Naive B cell (primary cell): ENCODE measurements at regions not wholly inside any gene's neighbourhood (a gene's known extent, or its start where the extent isn't known, plus 50 kb on each side); places are given as distances from the start of the nearest gene placed in this dataset.

Experiments used
- ATAC-seq, 2 donors: fragments of 150-1000 bp; cut with Tn5 transposase; 2 replicates each; pipeline ENCODE4 v1.10.0; 2021; ENCODE audit warnings: low read depth in 2 of 2, mild to moderate bottlenecking in 2 of 2, moderate library complexity in 2 of 2
- DNase-seq: peaks from one replicate; pipeline ENCODE4 v3.0.0; 2022
- H3K27ac Mint-ChIP-seq, 6 donors: one replicate each; pipeline ENCODE4 v1.8.0; 2020 to 2022; ENCODE audit warnings: mild to moderate bottlenecking in 6 of 6, mixed read lengths in 6 of 6, moderate library complexity in 5 of 6, inconsistent platforms in 2 of 6
- H3K27me3 Mint-ChIP-seq, 3 donors: one replicate each; pipeline ENCODE4 v1.8.0; 2021 to 2022; ENCODE audit warnings: mixed read lengths in 3 of 3, mild to moderate bottlenecking in 1 of 3
- H3K36me3 Mint-ChIP-seq, 2 donors: one replicate each; pipeline ENCODE4 v1.8.0; 2020 to 2022; ENCODE audit warnings: mixed read lengths in 2 of 2, inconsistent platforms in 1 of 2, mild to moderate bottlenecking in 1 of 2
- H3K4me1 Mint-ChIP-seq, 3 donors: one replicate each; pipeline ENCODE4 v1.8.0; 2020 to 2022; ENCODE audit warnings: mixed read lengths in 3 of 3, inconsistent platforms in 1 of 3, mild to moderate bottlenecking in 1 of 3, moderate library complexity in 1 of 3
- H3K4me3 Mint-ChIP-seq, 8 donors: one replicate each; pipeline ENCODE4 v1.8.0; 2020 to 2022; ENCODE audit warnings: mild to moderate bottlenecking in 8 of 8, mixed read lengths in 8 of 8, moderate library complexity in 8 of 8, inconsistent platforms in 2 of 8
- H3K9me3 Mint-ChIP-seq, 7 donors: one replicate each; pipeline ENCODE4 v1.8.0; 2020 to 2022; ENCODE audit warnings: mixed read lengths in 7 of 7, mild to moderate bottlenecking in 5 of 7, inconsistent platforms in 2 of 7, moderate library complexity in 1 of 7

DNA sequence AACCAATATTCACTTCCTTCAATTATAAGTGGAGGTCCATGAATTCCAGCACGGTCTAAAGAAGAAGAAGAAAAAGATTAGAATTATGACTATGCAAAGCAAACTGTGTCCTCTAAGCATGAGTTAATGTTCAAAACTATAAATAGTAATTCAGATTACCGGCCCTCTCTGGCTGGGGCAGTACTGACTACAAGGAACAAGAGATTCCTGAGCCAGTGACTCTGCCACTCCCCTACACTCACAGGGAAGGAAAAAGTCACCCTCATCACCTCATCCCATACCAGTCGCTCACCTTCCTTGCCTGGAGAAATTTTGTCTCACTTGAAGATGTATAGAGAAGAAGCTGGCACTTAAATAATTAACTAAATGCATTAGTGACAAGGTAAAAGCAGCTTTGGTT is 56.5 kb upstream of the CD302 start:
- Mint-ChIP-seq H3K4me1 (no peaks in the 10 kb centered on the region), H3K27me3 (no peaks in the 10 kb centered on the region), H3K9me3 (no peaks in the 10 kb centered on the region), H3K36me3 (peaks cover 38 to 42% of the 10 kb centered on the region in 2 donors), H3K4me3 (no peak overlapping the region), H3K27ac (peak overlapping the region in 2 of 6 donors; percentile 1 to 10)
- no peak for ATAC-seq
- no peak for DNase-seq

DNA sequence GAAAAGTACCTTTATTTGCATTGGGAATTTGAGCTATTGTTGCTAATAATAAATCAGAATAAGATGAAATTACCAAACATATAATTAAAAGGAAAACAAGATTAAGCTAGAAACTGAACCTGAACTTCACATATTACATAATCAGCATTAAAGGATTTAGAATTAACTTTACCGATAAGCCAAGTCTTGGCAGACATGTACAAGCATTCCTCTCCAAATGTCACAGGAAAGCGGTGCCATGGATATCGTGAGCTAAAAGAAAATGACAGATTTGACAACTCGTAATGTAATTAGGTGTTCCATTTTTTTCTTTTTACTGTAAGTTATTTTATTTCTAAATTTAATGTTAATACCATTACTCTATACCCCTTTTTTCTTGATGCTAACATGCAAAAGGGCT is 55.1 kb upstream of the CD302 start:
- Mint-ChIP-seq H3K9me3 (peaks cover 0 to 1% (median 0%) of the 10 kb centered on the region in 7 donors), H3K36me3 (peaks cover 39 to 43% of the 10 kb centered on the region in 2 donors)

DNA sequence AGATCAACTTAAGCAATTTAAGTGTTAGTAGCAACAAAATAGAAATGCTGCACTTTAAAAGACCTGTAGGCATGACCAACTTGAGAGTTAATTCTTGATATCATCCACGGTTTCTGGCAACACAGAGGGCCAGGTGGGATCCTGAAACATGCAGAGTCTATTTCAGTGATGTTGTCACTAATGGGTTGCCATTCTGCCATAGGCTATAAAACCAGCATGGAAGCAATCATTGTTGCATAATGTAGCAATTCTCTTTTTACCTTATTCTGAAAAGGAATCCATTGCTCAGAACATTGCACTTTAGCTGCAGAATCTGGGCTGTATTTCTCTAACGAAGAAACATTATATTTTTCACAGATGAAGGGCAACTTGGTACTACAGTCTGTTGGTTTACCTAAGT is 53.9 kb upstream of the CD302 start:
- H3K27me3 Mint-ChIP-seq: no peaks in the 10 kb centered on the region
- DNase-seq (no peak), ATAC-seq (no peak)
- no peak overlapping the region for H3K4me3 Mint-ChIP-seq
- peaks cover 43 to 46% of the 10 kb centered on the region in 2 donors for H3K36me3 Mint-ChIP-seq
- no peak overlapping the region for H3K27ac Mint-ChIP-seq
- peaks cover 0 to 2% (median 0%) of the 10 kb centered on the region in 7 donors for H3K9me3 Mint-ChIP-seq
- H3K4me1 Mint-ChIP-seq: no peaks in the 10 kb centered on the region

More for the DNA sequence above, 55.1 kb upstream of the CD302 start:
- no peaks in the 10 kb centered on the region for H3K27me3 Mint-ChIP-seq
- no peak overlapping the region for H3K4me3 Mint-ChIP-seq
- no peak for DNase-seq
- ATAC-seq: no peak
- H3K27ac Mint-ChIP-seq: no peak overlapping the region
- H3K4me1 Mint-ChIP-seq: no peaks in the 10 kb centered on the region

DNA sequence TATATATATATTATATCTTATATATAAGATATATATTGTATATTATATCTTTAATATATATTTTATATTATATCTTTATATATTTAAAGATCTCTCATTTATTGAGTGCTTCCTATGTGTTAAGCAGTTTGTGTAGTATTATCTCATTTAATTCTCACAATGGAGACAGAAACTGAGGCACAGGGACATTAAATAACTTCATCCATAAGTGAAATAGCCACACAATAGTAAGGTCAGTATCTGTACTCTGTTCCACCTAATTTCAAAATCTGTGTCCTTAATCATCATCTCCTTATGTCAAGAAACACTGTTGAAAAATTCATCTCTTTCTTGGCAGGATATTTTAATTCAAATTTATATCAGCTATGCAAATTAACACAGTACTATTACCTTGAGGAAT is 52.8 kb upstream of the CD302 start:
- H3K4me1 Mint-ChIP-seq: no peaks in the 10 kb centered on the region
- H3K27me3 Mint-ChIP-seq: no peaks in the 10 kb centered on the region
- no peak for DNase-seq
- H3K36me3 Mint-ChIP-seq: peaks cover 41 to 42% of the 10 kb centered on the region in 2 donors
- no peak overlapping the region for H3K4me3 Mint-ChIP-seq
- no peak for ATAC-seq
- no peak overlapping the region for H3K27ac Mint-ChIP-seq
- H3K9me3 Mint-ChIP-seq: peaks cover 0 to 2% (median 0%) of the 10 kb centered on the region in 7 donors

DNA sequence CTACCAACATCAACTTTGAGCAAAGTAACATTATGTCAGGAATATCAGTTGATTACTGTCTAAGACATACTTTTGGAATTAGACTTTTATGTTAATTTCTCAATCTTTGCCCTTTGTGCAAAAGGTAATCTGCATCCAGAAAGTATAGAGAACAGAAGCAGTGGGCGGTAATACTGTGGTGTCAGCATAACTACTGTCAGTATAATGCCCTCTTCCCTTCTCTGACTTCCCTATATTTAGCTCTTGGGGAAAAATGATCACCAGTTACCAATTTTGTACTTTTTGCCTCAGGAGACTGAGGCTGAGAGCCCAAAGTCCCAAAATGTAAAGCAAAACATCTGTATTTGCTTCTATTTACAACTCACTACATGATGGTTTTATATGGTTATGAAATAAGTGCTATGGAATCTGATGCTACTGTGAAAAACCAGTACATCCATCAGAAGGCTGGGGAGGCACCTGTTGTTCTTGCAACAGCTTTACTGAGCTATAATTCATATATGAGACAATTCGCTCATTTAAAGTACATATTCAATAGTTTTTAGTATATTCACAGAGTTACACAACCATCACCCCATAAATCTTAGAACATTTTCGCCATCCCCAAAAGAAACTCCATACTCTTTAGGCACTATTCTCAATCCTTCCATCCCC is 51.3 kb upstream of the CD302 start:
- ATAC-seq (no peak), DNase-seq (no peak)
- H3K27ac Mint-ChIP-seq: peak overlapping the region in 1 of 6 donors; percentile 51
- no peak overlapping the region for H3K4me3 Mint-ChIP-seq
- H3K9me3 Mint-ChIP-seq: peaks cover 0 to 2% (median 0%) of the 10 kb centered on the region in 7 donors
- peaks cover 27 to 37% of the 10 kb centered on the region in 2 donors for H3K36me3 Mint-ChIP-seq
- no peaks in the 10 kb centered on the region for H3K4me1 Mint-ChIP-seq
- H3K27me3 Mint-ChIP-seq: no peaks in the 10 kb centered on the region
